Endothelial cell (in vitro differentiated cells): ENCODE measurements at regions not wholly inside any gene's neighbourhood (a gene's known extent, or its start where the extent isn't known, plus 50 kb on each side); places are given as distances from the start of the nearest gene placed in this dataset.

Source experiments
- DNase-seq: peaks from one replicate; pipeline ENCODE4 v3.0.0; 2021; ENCODE audit warnings: low spot score
- H3K27ac Mint-ChIP-seq: one replicate; pipeline ENCODE4 v1.8.0; 2021; ENCODE audit warnings: mixed read lengths, inconsistent platforms; ENCODE audit not compliant: unreplicated experiment
- H3K27me3 Mint-ChIP-seq: one replicate; pipeline ENCODE4 v1.8.0; 2021; ENCODE audit warnings: mild to moderate bottlenecking, moderate library complexity, mixed read lengths, inconsistent platforms; ENCODE audit not compliant: unreplicated experiment
- H3K36me3 Mint-ChIP-seq: one replicate; pipeline ENCODE4 v1.8.0; 2021; ENCODE audit warnings: mild to moderate bottlenecking, low read depth, mixed read lengths, inconsistent platforms; ENCODE audit not compliant: unreplicated experiment
- H3K4me1 Mint-ChIP-seq: one replicate; pipeline ENCODE4 v1.8.0; 2021; ENCODE audit warnings: mild to moderate bottlenecking, mixed read lengths, inconsistent platforms; ENCODE audit not compliant: unreplicated experiment
- H3K4me3 Mint-ChIP-seq: one replicate; pipeline ENCODE4 v1.8.0; 2021; ENCODE audit warnings: mild to moderate bottlenecking, mixed read lengths, inconsistent platforms; ENCODE audit not compliant: unreplicated experiment
- H3K9me3 Mint-ChIP-seq: one replicate; pipeline ENCODE4 v1.8.0; 2021; ENCODE audit warnings: mixed read lengths, inconsistent platforms; ENCODE audit not compliant: unreplicated experiment
- CTCF ChIP-seq: fragments of 200-600 bp; sonication (generic); IDR thresholded peaks from one replicate; pipeline ENCODE4 v1.5.0; 2021; ENCODE audit warnings: antibody characterized with exemption; ENCODE audit not compliant: unreplicated experiment

GRCh38 chr16:79298476-79298875 is 302.1 kb downstream of the MAF start:
- Mint-ChIP-seq H3K4me3 (no peak overlapping the region), H3K36me3 (no peaks in the 10 kb centered on the region), H3K9me3 (no peaks in the 10 kb centered on the region), H3K4me1 (peaks cover 17% of the 10 kb centered on the region), H3K27me3 (peaks cover 6% of the 10 kb centered on the region), H3K27ac (no peak overlapping the region)
- no peak for DNase-seq
- no peak for TF ChIP-seq CTCF

GRCh38 chr16:79297805-79298204 is 302.7 kb downstream of the MAF start:
- H3K4me1 Mint-ChIP-seq = peaks cover 17% of the 10 kb centered on the region
- peaks cover 6% of the 10 kb centered on the region for H3K27me3 Mint-ChIP-seq
- no peak overlapping the region for H3K27ac Mint-ChIP-seq

GRCh38 chr16:79297296-79297695 is 303.2 kb downstream of the MAF start:
- H3K36me3 Mint-ChIP-seq = no peaks in the 10 kb centered on the region
- DNase-seq = no peak
- TF ChIP-seq CTCF = no peak
- H3K4me3 Mint-ChIP-seq = no peak overlapping the region
- H3K4me1 Mint-ChIP-seq = peaks cover 17% of the 10 kb centered on the region
- H3K27ac Mint-ChIP-seq = no peak overlapping the region
- peaks cover 6% of the 10 kb centered on the region for H3K27me3 Mint-ChIP-seq
- no peaks in the 10 kb centered on the region for H3K9me3 Mint-ChIP-seq

More at GRCh38 chr16:79297805-79298204, 302.7 kb downstream of the MAF start:
- no peaks in the 10 kb centered on the region for H3K9me3 Mint-ChIP-seq
- no peak for DNase-seq
- no peak for TF ChIP-seq CTCF
- no peaks in the 10 kb centered on the region for H3K36me3 Mint-ChIP-seq
- H3K4me3 Mint-ChIP-seq = no peak overlapping the region

- Mint-ChIP-seq H3K4me1 (peaks cover 17% of the 10 kb centered on the region), H3K4me3 (no peak overlapping the region), H3K36me3 (no peaks in the 10 kb centered on the region), H3K27me3 (peaks cover 6% of the 10 kb centered on the region), H3K9me3 (no peaks in the 10 kb centered on the region), H3K27ac (no peak overlapping the region)
- no peak for DNase-seq
- TF ChIP-seq CTCF = no peak
Measured at GRCh38 chr16:79296491-79296890, 304.0 kb downstream of the MAF start.

- no peak overlapping the region for H3K27ac Mint-ChIP-seq
- TF ChIP-seq CTCF = no peak
- H3K27me3 Mint-ChIP-seq = peaks cover 4% of the 10 kb centered on the region
- H3K4me1 Mint-ChIP-seq = peaks cover 17% of the 10 kb centered on the region
- no peak overlapping the region for H3K4me3 Mint-ChIP-seq
- H3K9me3 Mint-ChIP-seq = no peaks in the 10 kb centered on the region
- H3K36me3 Mint-ChIP-seq = no peaks in the 10 kb centered on the region
- DNase-seq = no peak
Measured at GRCh38 chr16:79295746-79296145, 304.8 kb downstream of the MAF start.
